GM19455 (cell line): ENCODE measurements at regions not wholly inside any gene's neighbourhood (a gene's known extent, or its start where the extent isn't known, plus 50 kb on each side); places are given as distances from the start of the nearest gene placed in this dataset.
"Not testable (repeated sequence)": the region's sequence is repeated elsewhere in the genome, so short reads cannot be mapped to it uniquely, and the experiment has no call there.

ENCODE experiments used
- ATAC-seq: cut with Tn5 transposase; IDR thresholded peaks from one replicate; pipeline ENCODE4 v1.9.1; 2021; ENCODE audit not compliant: unreplicated experiment

DNA sequence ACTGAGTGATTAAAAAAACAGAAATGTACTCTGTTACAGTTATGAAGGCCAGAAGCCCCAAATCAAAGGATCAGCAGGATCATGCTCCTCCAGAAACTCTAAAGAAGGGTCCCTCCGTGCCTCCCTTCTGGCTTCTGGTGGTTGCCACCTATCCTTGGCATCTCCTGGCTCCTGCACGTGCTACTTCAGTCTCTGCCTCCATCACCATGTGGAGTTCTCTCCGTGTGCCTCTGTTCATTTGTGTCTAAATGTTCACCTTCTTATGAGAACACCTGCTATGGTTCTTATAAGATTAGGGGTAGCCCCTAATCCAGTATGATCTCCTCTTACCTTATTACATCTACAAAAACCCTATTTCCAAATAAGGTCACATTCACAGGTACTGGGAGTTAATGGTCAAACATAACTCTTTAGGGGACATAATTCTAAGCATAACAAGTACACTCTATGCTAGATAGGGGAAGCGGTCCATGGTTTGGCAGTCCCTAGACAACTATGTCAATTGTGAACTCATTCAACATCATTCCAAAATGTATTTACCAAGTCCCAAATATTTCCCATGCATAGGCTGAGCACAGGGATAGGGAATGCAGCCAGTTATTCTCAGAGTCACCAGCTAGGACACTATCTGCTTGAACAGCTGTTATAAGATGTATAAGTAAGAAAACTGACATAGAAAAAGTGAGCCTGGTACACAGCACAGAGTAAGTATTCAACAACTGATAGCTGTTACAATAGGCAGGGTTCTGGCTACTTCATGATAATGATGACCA, 295.5 kb upstream of the BOD1L1 start:
- no peak for ATAC-seq

- not testable (repeated sequence) for ATAC-seq
Observed at GRCh38 chr4:13924900-13925299, 297.4 kb upstream of the BOD1L1 start.

GRCh38 chr4:13928214-13928613, 300.7 kb upstream of the BOD1L1 start:
- ATAC-seq: no peak

DNA sequence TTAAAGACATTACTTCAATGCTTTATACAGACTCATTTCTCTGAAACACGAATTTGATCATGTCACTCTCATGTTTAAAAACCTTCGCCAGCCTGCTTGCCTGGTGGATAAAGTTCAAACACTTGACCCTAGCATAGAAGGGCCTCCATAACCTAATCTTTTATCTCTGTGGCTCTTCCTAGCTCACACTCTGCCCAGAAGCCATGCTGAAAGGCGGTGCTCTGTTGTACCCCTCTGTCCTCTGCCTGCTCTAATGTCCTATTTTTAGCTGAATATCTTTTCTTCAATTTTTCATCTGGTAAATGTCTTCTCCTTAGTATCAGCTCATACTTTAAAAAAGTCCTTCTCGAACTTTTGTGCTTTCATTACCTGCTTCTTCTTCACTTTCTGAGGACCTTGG, 302.6 kb upstream of the BOD1L1 start:
- ATAC-seq: no peak

DNA sequence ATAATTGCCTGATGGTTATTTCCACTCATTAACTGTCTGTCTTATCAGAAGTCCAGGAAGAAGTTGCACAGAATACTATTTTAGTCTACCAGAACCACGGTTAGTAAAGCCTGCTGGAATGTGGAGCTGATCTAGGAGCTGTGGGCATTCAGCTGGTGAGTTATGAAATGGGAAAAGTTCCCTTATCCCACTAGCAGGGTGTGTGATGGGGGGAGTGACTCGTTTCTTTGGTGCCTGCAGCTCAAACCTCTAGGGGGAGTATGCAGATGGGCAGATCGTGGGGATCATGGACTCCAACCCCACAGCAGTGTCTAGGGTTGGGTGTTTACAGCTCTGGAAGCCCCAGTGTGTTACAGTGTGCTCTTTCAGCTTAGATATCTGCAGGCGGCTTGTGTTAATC, 305.7 kb upstream of the BOD1L1 start:
- no peak for ATAC-seq

DNA sequence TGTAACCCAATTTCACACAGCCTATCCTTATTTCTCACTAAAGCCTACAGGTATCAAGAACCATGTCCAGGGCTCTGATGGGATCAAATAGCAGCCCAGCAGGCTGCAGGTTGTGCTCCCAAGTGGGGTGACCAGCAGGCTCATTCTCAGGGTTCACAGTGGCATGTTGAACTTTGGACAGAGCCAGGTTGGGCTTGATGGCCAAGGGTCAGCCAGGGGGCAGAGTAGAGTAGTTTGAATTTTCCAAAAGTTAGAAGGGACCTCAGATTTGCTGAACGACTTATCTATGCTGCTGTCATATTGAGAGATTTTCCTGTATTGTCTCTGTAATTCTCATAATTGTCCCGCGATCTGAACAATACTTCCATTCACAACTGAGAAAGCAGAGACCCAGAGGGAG, 310.8 kb upstream of the BOD1L1 start:
- no peak for ATAC-seq

- no peak for ATAC-seq
Observed at GRCh38 chr4:13940921-13941320, 313.4 kb upstream of the BOD1L1 start.

GRCh38 chr4:13942977-13943376, 315.5 kb upstream of the BOD1L1 start:
- no peak for ATAC-seq

- ATAC-seq: no peak
Observed at GRCh38 chr4:13944095-13944511, 316.6 kb upstream of the BOD1L1 start.

- ATAC-seq: no peak
Observed at GRCh38 chr4:13947921-13948320, 320.4 kb upstream of the BOD1L1 start.

DNA sequence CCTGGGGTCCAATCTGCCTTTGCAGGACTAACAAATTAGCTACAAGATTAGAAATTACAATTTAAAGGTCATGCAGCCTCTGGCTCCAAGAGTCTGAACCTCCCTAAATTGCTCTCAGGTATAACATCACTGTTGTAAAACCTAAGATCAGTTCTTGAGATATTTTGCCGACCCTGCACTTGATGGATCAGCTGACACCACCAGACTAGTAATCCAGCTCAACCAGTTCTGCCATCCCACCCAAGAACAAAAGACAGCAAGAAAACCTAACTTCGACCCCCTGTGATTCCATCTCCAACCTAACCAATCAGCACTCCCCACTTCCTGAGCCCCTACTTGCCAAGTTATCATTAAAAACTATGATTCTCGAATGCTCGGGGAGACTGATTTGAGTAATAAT, 323.0 kb upstream of the BOD1L1 start:
- ATAC-seq: no peak

- no peak for ATAC-seq
Observed at GRCh38 chr4:13953083-13953482, 325.6 kb upstream of the BOD1L1 start.

- ATAC-seq: no peak
Observed at GRCh38 chr4:13955551-13955950, 328.0 kb upstream of the BOD1L1 start.

- no peak for ATAC-seq
Observed at GRCh38 chr4:13956947-13957346, 329.4 kb upstream of the BOD1L1 start.

- ATAC-seq: no peak
Observed at GRCh38 chr4:13957871-13958270, 330.3 kb upstream of the BOD1L1 start.

DNA sequence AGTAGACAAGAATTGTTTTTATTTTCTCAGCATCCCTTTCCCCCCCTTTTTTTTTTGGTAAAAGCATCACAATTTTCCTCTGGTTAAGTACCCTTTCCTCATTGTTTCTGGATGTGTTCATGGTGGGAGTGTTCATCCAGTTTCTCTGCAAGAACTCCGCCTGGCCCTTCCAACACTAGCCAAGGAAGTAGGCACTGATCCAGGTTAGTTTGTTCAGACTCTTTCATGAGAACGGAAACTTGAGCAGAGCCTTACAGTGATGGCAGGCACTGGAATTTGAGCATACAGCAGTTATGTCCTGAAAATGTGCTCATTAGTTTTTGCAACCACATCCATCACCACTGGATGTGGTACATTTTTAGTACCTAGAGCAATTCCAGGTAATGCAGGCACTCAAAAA, 336.1 kb upstream of the BOD1L1 start:
- ATAC-seq: no peak

DNA sequence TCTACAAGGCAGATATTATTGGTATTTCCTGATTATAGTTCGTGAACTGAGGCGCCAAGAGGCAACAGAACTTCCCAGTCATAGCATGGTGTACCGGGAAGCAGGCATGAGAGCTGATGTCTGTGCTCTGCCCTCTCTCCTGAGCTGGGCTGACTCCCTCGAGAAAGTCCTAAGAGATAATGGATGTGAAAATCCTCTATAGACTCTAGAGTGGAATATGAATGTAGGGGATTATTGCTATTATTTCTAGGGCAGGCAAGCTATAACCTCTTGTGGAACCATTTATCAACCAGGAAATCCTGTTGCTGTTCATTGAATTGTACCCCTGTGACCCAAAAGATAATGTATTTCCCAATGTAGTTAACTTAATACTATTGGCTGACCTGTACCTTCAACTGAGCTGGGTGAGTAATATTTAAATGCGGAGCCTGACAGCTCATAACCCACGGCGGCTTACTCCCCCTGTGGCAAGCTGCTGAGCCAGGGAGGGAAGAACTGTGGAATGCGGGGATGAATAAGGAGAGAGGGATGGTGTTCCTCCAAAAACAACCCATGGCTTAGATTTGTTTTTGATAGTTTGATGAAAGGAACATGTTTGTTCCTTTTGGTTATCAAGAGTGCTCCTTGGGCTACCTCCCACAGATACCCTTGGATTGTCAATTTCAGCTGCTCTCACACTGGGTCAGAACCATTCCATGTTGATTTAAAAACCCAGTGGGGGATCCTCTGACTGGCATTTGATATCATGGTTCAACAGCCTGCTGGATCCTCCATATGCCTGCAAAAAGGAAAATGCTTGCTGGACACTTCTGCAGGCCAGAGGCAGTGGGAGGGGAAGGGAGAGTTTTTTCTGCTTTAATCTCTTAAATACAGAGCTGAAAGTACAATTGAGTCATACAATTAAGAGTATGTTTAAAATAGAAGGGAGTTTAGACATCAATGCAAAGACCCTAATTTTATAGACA, 339.0 kb upstream of the BOD1L1 start:
- ATAC-seq: no peak

DNA sequence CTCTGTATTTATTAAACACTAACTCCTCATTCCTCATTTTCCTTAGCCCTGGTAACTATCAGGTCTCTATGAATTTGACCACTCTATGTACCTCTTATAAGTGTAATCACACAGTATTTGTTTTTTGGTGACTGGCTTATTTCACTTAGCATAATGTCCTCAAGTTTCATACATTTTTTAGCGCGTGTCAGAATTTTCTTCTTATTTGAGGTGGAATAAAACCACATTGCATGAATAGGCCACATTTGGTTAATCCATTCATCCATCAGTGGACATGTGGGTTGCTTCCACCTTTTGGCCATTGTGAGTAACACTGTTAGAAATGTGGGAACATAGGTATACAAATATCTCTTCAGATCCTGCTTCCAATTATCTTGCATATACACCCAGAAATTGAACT, 341.2 kb upstream of the BOD1L1 start:
- no peak for ATAC-seq

DNA sequence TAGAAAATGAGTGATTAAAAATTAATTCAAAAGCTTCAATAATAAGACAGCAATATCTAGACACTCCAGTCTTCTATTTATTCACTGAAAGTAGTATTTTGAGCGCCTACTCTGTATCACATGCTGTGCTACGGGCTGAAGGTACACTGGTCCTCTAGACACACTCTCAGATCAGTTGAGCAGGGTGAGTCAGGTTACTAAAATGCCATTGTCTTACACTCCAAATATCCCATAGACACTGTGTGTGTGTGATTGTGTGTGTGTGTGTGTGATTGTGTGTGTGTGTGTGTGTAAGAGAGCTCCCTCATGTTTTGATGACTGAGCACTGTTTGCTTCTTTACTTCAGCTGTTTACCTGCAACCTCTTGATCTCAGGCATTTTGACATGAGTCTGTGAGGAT, 342.8 kb upstream of the BOD1L1 start:
- no peak for ATAC-seq

- ATAC-seq: no peak
Observed at GRCh38 chr4:13977746-13978145, 350.2 kb upstream of the BOD1L1 start.

DNA sequence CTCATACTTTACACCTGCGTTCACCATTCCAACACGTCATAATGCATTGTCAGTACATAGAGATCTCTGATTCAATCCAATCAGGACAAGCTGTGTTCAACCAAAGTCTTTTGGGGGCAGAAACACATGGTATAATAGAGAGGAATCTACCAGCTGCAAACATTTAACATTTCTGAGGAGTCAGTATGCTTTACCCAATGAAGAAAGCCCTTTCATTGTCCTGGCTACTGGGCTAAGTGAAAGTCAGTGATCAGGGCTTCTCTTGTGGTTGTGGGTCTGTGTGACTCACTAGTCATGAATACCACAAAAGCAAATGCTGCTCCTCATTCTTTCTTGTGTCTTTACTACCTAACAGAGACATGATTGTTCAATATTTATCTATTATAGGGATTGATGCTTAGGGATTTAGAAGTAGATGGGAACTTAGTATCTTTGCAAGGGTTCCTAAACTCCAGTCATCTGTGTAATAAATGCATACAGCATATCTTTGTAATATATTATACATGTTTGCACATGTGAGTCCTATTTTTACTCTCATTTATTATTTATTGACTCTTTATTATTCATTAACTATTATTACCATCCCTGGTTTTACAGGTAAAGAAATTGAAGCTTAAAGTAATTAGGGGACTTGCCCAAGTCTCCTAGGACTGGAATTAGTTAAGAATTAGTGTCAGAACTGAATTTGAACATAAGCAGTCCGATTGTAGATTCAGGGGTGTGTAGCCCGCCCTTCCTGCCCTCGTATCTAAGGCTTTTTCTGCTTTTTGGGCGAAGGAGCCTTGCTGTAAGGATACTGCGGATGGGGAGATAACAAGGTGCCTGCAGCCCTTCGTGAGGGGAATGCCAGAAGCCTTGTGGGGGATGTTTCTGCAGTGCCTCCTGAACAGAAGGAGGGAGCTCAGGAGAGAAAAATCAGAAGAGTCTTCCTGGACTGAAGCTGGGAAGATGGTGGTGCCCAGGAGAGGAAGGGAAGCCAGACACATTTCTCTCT, 353.1 kb upstream of the BOD1L1 start:
- no peak for ATAC-seq
